Activated T-cell treated with anti-CD3 and anti-CD28 coated beads, Interleukin-2, amount 50 U/mL, for 1 hour (primary cell): ENCODE measurements at regions not wholly inside any gene's neighbourhood (a gene's known extent, or its start where the extent isn't known, plus 50 kb on each side); places are given as distances from the start of the nearest gene placed in this dataset.
"Not testable (repeated sequence)": the region's sequence is repeated elsewhere in the genome, so short reads cannot be mapped to it uniquely, and the experiment has no call there.

Experiments
- DNase-seq: peaks from one replicate; pipeline ENCODE4 v3.0.0-alpha.2; 2020

DNA sequence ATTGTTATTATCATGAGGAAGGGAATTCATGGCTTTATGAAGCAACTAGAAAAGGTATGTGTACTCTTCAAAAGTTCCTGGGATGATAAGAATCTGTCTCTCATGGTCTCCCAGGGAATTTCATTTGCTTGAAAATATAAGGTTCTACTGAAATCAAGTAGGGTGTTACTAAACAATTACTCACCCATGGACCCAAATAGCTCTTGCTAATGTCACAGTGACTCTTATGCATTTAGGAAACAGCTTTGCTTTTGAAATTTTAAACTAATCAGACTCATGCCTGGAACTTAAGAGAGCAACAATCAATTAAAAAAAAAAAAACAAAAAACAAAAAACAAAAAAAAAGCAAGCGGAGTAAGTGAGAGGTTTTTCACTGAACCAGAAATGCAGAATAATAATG lies 1546.3 kb upstream of the TENM4 start:
- DNase-seq = no peak

DNA sequence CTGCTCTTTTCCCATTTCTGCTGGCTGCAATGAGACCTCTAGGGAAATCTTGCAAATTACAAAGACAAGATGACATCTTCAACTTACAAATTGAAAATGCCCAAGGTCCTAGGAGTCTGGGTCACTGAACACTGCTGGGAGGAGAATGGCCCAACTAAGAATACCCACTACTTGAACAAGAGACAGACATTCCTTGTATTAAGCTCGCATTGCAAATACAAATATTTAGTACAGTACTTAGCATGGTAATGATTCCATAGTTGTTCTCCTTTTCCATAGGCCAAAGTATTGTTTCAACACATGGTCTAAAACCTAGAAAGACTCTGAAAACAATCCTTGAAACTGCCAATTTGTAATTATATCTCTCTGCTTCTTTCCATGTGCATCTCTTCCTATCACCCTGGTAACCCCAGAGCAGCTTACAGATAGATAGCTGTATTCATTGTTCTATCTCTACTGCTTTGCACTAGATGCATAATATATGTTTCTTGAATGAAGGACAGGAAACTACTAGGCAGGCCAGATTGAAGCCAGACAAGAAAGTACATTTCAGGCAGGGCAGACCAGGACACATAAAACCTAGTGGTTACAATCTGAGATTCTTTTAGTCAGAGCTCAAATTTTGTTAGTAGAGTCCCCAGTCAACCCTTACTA lies 1545.7 kb upstream of the TENM4 start:
- DNase-seq = no peak

DNA sequence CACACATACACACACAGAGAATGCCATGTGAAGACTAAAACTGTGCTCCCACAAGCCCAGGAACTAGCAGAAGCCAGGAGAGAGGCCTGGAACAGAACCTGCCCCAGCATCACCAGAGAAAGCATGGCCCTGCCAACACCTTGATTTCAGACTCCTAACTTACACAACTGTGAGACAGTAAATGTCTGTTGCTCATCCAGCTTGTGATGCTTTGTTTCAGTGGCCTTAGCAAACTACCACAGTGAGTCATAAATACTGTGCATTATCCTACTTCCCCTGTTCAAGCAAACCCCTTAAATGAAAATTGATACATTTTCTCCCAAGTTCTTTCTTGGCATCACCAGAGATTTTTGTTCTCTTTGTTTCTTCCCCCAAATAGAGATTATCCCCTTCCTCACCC lies 1539.4 kb upstream of the TENM4 start:
- DNase-seq = no peak

DNA sequence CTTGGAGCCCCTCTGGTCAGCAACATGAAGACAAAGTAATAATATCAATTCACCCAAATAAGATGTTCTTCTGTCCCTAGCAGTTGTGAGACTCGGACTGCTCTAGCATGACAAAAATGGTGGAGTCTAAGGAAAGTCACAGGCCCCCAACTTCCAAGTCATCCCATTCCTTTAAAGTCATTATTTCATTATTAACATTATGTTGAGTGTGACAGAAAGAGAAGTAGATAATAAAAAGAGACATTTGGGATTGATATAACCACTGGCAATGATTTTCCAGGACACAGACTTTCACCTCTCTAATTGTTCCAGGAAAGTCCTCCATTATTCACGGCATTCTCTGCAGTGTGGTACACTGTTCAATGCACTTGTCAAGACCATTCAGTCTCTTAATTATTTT lies 1533.0 kb upstream of the TENM4 start:
- no peak for DNase-seq

DNA sequence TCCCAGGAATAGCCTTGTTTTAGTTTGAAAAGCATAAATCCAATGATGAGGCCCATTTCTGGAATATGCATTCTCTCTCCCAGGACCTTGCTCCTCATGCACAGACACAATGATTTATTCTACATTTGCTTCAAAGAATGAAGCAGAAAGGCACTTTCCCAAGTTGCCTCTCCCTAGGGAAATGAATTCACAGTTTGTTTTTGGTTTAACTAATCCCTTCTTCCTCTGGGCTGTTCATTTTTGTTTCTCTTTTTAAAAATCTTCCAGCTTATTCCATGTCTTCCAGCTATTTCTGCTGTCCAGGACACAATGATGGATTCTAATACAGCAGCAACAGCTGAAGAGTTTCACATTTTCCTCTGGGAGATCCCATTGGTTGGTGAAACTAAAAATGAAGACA lies 1529.2 kb upstream of the TENM4 start:
- DNase-seq = no peak

DNA sequence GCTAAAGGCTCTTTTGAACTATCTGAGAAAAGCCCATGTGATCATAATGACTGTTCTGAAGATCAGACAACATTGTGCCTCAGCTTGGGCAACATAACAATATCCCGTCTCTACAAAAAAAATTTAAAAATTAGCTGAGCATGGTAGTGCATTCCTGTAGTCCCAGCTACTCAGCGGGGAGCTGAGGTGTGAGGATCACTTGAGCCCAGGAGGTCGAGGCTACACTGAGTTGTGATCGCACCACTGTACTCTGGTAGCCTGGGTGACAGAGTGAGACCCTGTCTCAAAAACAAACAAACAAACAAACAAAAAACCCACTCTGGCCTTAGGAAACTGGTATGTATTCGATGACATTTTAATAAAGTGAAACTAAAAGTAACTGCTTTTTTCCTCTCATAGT lies 1526.8 kb upstream of the TENM4 start:
- no peak for DNase-seq

DNA sequence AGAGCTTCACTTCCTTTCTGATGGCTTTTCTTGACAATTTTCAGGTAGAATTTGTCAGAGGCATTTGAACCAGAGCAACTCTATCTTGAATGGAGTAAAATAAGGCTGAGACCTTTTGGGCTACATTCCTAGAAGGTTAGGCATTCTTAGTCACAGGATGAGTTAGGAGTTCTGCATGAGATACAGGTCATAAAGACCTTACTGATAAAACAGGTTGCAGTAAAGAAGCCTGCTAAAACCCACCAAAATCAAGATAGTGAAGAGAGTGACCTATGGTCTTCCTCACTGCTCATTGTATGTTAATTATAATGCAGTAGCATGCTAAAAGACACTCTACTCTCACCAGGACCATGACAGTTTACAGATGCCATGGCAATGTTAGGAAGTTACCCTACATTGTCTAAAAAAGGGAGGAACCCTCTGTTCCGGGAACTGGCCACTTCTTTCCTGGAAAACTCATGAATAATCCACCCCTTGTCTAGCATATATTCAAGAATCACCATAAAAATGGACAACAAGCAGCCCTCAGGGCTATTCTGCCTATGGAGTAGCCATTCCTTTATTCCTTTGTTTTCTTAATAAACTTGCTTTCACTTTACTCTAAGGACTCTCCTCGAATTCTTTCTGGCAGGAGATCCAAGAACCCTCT lies 1519.7 kb upstream of the TENM4 start:
- DNase-seq = no peak

DNA sequence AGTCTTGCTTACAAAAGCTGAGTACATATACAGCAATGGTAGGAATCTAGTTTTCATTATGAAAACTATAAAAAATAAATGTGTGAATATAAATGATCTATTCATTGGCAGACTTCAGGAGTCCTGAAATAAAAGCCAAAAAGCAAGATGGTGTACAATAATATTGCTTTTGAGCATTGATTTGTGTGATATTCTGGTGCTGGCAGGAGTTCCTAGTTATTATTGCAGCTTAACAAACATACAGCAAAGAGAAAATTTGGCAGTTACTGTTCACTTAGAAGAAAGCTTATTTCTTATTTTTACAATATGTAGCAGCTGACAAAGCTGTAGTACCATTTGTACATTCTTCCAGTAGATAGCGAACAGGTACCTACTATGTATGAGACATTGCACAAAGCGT lies 1518.9 kb upstream of the TENM4 start:
- no peak for DNase-seq

DNA sequence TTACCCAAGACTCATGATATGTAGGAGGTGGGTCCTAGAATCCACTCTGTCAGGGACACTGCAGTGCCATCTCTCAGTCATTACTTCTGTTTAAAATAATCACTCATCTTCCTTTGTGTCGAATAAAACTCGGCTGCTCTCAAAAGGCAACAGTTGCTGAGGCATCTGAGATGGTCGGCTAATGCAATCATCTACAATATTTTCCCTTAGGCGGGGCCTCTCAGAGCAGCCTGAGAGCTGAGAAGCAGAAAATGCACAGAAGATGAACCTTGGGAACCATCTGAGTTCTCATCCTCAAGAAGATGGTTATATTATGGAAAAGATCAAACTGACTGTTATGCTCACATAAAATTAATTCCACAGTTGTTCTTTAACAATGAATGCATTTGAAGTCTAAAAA lies 1518.2 kb upstream of the TENM4 start:
- no peak for DNase-seq

DNA sequence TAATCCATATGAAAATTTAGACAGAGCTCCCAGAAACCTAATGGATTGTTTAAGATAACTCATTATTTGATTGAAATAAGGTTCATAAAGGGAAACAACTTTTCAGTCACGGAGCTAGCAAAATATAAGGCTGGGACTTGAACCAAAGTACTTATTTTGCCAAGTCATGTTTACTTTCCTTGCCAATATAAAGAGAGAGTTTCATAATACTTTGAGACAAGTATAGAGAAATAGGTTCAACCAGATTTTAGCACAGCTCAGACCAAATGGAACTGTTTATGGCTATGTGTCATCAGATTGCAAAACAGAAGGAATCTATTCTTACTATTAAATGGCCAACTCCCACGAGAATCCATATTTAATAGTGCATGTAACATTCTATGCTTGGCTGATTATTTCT lies 1517.5 kb upstream of the TENM4 start:
- no peak for DNase-seq

DNA sequence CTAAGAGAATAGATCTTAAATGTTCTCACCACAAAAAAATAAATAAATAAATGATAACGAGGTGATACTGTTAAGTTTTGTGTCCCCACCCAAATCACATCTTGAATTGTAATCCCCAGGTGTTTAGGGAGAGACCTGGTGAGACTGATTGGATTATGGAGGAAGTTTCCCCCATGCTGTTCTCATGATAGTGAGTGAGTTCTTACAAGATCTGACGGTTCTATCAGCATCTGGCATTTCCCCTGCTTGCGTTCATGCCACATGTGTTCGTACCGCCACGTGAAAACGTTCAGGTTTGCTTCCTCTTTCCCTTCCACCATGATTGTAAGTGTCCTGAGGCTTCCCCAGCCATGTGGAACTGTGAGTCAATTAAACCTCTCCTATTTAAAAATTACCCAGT lies 1514.8 kb upstream of the TENM4 start:
- no peak for DNase-seq

DNA sequence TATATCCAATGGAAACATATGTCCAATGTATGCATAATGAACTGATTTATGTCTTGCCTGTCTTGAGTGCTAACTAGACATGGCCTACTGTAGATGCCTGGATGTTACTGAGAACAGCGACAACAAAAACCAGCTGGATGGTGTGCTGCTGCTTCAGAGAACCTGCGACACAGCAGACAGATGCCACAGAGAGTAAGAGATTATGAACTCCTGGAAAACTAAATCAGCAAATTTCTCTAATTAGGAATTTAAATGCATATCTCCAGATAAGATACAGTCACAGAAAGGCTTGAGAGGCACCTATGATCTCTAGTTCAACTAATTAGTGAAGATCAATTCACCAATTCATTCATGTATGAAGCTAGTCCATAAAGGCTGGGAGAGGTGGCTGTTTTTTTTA lies 1508.0 kb upstream of the TENM4 start:
- no peak for DNase-seq

DNA sequence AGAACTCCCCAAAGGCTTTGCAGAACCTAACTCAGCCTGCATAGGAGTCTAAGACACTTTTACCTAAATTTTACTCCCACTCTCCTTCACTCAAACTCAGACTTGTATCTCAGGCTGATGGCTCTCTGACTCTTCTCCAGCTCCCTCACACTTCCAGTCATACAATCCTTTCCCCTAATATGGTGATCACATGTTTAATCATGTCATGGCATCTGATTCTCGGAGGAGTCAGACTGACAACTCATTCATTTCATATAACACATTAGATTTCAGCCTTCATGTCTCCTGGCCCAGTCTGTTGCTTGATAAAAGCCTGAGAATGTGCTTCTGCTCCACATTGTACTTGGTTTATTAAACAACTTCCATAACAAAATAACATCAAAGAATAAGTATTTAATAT lies 1503.9 kb upstream of the TENM4 start:
- DNase-seq = no peak

DNA sequence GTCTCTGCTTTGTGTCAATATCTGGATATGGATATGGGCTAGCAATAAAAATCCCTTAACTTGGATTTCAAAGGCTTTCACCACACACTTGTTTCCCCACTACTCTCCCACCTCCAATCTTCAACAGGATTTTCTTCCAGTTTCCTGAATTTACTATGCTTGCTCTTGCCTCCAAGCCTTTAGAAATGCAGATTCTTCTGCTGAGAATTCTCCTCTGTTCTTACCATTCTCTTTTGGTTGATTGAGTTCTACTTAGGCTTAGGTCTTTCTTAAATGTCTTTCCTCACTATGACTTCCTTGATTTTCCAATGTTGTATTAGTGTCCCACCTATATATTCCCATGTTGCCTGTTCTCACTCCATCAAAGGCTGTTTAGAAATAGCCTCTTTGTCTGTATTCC lies 1502.4 kb upstream of the TENM4 start:
- no peak for DNase-seq

DNA sequence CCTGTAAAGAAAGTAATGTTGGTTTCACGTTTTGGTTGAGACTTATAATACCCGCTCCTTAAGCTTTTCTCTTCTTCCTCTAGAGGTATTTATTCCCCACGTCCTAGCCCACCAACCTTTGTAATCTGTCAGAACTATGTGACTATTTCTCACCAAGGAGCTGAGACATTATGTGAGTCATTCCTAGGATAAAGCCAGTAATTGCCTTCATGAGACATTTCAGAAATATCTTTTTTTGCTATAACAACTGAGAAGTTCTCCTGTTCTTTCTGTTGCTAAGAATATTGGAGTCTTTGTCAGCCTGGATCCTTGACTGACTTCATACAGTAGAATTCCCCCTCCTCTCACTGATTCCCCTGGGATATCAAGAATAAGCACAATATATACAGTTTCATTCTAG lies 1497.0 kb upstream of the TENM4 start:
- DNase-seq = no peak

DNA sequence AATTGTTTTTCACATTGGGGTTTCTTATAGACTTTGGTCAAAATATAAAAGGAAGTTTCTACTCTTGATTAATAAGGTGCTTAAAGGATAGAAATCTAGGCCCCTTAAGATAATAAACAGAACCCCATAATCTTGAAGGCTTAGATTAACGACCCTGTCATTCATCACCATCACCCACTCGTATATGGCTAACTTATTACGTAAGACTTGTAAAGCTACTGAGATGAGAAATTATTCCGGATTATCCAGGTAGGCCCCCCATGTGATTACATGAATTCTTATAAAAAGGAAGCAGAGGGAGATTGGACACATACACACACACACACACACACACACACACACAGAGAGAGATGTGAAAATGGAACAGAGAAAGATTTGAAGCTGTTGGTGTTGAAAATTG lies 1489.2 kb upstream of the TENM4 start:
- no peak for DNase-seq

DNA sequence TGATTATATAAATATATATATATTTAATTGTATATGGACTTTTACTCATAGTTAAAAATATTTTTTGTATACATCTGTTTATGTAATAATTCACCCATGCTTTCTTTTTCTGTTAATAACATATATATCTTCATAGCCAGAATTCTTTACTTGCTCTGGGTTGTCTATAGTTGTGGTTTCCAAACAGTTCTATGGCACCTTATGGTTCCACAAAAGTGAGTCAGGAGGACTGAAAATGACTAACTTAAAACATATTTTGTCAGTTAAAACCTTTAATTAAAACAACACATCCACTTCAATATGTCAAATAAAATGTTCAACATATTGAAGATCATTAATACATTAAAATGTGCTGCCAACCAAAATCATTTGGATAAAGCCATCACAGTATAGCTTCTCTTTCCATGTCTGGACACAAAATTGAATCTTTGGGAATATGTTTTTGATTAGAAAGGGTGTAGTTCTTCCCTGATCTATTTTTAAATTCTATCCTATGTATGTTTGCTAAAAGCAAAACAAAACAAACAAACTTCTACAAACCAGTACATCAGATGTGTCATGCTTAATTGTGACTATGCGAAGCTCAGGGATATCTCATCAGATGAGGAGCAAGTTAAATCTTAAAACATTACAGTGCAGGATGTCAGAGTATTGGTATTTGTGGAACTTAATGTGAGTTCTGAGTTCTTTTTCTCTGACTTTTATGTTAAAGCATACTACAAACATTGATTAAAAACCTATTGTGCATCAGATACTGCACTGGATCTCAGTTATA lies 1488.4 kb upstream of the TENM4 start:
- DNase-seq = no peak

DNA sequence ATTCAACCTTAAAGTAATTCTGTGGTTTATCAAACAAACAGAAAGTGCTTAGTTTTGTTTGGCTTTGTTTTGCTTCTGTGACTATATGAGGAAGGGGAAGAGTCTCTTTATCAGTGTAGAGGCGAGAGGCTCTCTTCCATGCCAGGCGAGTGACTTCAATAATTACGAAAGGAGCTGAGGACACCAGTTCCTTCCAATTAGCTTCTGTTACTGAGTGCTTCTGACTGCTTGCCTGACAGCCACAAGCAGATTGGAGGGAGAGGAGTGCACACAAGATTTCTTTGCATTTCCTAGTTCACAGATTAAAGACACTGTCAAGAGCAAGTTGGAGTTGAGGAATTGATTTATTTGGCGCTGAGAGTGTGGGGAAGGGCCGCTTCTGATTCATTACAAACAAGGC lies 1484.5 kb upstream of the TENM4 start:
- no peak for DNase-seq

DNA sequence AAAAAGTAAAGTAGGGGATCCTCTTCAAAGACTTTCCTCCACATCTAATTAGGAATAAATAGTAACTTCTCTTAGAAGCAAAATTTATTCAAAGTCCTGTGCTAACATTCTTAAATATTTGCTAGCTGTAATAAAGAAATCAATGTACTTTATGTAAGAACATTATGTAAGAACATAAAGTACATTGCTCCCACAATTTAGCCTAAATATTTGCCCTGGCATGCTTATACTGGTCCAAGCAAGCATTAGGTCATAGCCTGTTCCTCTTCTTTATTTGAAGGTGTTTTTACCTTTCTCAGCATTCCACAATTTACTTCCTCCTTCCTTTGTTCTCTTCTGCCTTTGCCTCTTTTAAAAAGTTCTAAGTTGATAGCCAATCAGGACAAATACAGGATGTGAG lies 1480.5 kb upstream of the TENM4 start:
- DNase-seq = not testable (repeated sequence)

DNA sequence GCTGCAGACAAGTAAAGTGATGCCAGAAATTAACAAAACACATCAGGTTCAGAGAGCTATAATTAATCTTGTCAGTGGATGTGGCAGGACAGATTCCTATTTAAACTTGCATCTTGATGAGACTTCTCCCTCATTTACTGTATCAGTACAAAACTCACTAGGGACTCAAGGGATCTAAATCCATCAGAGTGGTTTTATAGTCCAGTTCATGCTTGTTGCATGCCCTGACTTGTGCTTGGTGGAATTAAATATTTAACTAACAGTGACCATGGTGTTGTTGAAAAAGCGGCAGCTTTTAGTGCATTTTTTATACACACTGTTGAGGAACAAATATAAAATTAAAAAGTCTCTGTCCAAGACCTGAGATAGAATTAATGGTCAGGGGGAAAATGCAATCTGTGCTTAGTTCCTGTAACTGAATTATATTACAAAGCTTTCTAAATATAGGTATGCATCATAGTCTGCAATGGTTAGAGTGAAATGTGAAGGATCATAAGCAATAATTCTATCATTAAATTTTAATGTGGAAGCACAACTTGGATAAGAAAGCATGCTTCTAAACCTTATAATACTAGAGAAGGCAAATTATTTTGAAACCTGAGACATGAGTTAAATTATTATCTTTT lies 1475.5 kb upstream of the TENM4 start:
- no peak for DNase-seq

DNA sequence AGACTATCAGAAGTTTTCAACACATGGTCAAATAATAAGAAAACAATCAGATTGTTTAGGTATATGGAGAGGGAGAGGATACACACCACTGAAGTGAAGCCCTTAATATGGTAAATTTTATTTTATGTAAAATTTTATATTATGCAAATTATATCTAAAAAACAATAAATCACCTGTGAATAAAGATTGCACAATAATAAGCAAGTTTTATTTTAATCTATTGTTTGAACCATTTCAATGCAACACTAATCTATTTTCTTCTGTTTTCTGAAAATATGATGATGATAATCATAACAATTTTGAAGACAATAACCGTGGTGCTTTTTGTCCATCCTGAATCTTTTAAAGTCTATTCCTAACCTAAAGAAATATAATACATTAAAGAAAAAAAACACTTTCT lies 1473.5 kb upstream of the TENM4 start:
- no peak for DNase-seq

DNA sequence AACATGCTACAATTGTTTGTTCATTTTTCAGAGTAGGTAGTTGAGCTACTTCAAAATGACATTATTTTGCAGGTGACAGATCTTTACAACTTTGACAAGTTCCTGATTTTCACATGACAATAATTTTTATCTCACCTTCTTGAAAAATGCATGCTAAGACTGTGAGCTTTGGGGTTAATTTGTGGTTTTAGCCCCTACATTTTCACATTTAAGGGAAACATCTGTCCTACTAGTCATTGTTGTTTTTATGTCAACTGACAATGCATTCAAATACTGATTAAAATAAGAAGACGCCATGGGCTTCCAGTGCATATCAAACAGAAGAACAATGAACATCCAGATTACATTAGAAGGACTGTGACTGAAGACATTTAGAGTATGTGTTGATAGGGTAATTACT lies 1470.8 kb upstream of the TENM4 start:
- DNase-seq = no peak

DNA sequence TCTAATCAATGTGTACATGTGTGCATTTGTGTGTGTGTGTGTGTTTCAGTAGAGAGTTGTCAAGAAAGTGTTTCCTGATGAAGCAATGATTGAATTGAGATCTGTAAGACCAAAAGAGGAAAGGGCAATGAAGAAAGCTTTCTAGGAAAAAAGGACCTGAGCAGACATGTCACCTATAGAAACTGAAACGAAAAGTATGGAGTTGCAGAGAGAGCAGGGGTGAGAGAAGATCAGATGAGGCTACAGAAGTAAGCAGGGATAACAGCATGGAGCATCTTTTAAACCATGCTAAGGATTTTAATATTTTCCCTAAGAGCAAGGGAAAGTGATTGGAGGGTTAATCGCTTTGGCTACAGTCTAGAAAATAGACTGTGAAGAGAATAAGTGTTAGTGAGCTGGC lies 1459.4 kb upstream of the TENM4 start:
- DNase-seq = no peak

DNA sequence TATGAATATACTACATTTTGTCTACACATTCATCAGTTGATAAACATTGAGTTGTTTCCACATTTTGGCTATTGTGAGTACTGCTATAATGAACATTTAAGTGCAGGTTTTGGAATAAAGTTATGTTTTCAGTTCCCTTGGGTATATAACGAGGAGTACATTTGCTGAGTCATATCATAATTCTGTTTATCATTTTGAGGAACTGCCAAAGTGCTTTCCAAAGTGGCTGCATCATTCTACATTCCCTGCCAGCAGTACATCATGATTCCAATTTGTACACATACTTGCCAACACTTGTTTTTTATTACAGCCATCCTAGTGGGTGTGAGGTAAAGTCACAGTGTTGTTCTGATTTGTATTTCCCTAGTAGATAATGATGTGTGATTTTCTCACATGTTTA lies 1458.6 kb upstream of the TENM4 start:
- no peak for DNase-seq
